T-cell (primary cell): ENCODE measurements at regions not wholly inside any gene's neighbourhood (a gene's known extent, or its start where the extent isn't known, plus 50 kb on each side); places are given as distances from the start of the nearest gene placed in this dataset.

ENCODE experiments used
- ATAC-seq, 4 experiments: fragments of 200-7000 bp in 3 of 4; fragments of 150-1000 bp in 1 of 4; cut with Tn5 transposase; replicated peaks in 1 of 4; 1 replicate in 3 of 4; 2 replicates in 1 of 4; pipeline ENCODE4 v1.10.0; 2021; ENCODE audit warnings: moderate library complexity in 3 of 4, mild to moderate bottlenecking in 2 of 4, moderate number of reproducible peaks in 1 of 4
- CTCF ChIA-PET, 2 donors: fragments of 300-600 bp; sonication (Branson Sonifier 250); formaldehyde crosslinking; loops; one replicate each; lab custom pipeline; 2022; ENCODE audit warnings: antibody characterized with exemption in 2 of 2; lab: Charles Lee
- POLR2A ChIA-PET, 2 donors: fragments of 300-600 bp; sonication (Branson Sonifier 250); formaldehyde crosslinking; loops; one replicate each; lab custom pipeline; 2022; ENCODE audit warnings: antibody characterized with exemption in 2 of 2; lab: Charles Lee
- DNase-seq, 35 experiments: peaks; one replicate each; pipeline versions ENCODE4 v3.0.0 to v3.0.0-alpha.2; 2013 to 2023
- H3K27ac ChIP-seq: one replicate; pipeline ENCODE4 v1.5.1; 2013; ENCODE audit warnings: low read length
- H3K27me3 ChIP-seq, 2 experiments: replicated peaks in 1 of 2; 1 replicate in 1 of 2; 2 replicates in 1 of 2; pipeline versions ENCODE4 v1.6.1 to v1.7.0; 2013; ENCODE audit warnings: low read length in 1 of 2, mixed read lengths in 1 of 2; ENCODE audit not compliant: control insufficient read depth in 2 of 2, insufficient read depth in 2 of 2; ENCODE audit errors: extremely low read depth in 1 of 2
- H3K36me3 ChIP-seq, 2 donors: 1 replicate in 1 of 2; 2 replicates in 1 of 2; pipeline versions ENCODE4 v1.6.1 to v1.7.0; 2013; ENCODE audit warnings: low read length in 1 of 2; ENCODE audit not compliant: control insufficient read depth in 2 of 2, insufficient read depth in 1 of 2; ENCODE audit errors: extremely low read depth in 1 of 2
- H3K4me1 ChIP-seq, 2 experiments: 1 replicate in 1 of 2; 2 replicates in 1 of 2; pipeline versions ENCODE4 v1.6.1 to v1.7.0; 2013; ENCODE audit warnings: low read length in 2 of 2, mixed read lengths in 1 of 2; ENCODE audit not compliant: insufficient read depth in 2 of 2, control insufficient read depth in 1 of 2; ENCODE audit errors: extremely low read depth in 1 of 2
- H3K4me3 ChIP-seq, 2 donors: 1 replicate in 1 of 2; 2 replicates in 1 of 2; pipeline versions ENCODE4 v1.5.1 to v1.7.0; 2013; ENCODE audit warnings: mild to moderate bottlenecking in 2 of 2, low read length in 1 of 2, moderate library complexity in 1 of 2; ENCODE audit not compliant: control insufficient read depth in 1 of 2; ENCODE audit errors: extremely low read depth in 1 of 2
- H3K9me3 ChIP-seq: 2 replicates; pipeline ENCODE4 v1.7.0; 2013
- H3K27ac Mint-ChIP-seq, 2 donors: one replicate each; pipeline ENCODE4 v1.8.0; 2020 to 2021; ENCODE audit warnings: mild to moderate bottlenecking in 2 of 2, mixed read lengths in 2 of 2
- H3K27me3 Mint-ChIP-seq, 2 donors: one replicate each; pipeline ENCODE4 v1.8.0; 2021 to 2022; ENCODE audit warnings: mixed read lengths in 2 of 2
- H3K36me3 Mint-ChIP-seq: one replicate; pipeline ENCODE4 v1.8.0; 2021; ENCODE audit warnings: mixed read lengths
- H3K4me1 Mint-ChIP-seq, 3 donors: one replicate each; pipeline ENCODE4 v1.8.0; 2020 to 2022; ENCODE audit warnings: mixed read lengths in 3 of 3, mild to moderate bottlenecking in 1 of 3
- H3K4me3 Mint-ChIP-seq, 3 donors: one replicate each; pipeline ENCODE4 v1.8.0; 2020 to 2022; ENCODE audit warnings: mild to moderate bottlenecking in 3 of 3, mixed read lengths in 3 of 3, moderate library complexity in 3 of 3
- H3K9me3 Mint-ChIP-seq, 3 donors: one replicate each; pipeline ENCODE4 v1.8.0; 2020 to 2022; ENCODE audit warnings: mixed read lengths in 3 of 3
- WGBS: methylation state at CpG from one replicate; pipeline ENCODE4 v1.1.5; 2013; ENCODE audit warnings: missing lambda C conversion rate; ENCODE audit not compliant: insufficient coverage; 5-methylcytosine and 5-hydroxymethylcytosine counted together

DNA sequence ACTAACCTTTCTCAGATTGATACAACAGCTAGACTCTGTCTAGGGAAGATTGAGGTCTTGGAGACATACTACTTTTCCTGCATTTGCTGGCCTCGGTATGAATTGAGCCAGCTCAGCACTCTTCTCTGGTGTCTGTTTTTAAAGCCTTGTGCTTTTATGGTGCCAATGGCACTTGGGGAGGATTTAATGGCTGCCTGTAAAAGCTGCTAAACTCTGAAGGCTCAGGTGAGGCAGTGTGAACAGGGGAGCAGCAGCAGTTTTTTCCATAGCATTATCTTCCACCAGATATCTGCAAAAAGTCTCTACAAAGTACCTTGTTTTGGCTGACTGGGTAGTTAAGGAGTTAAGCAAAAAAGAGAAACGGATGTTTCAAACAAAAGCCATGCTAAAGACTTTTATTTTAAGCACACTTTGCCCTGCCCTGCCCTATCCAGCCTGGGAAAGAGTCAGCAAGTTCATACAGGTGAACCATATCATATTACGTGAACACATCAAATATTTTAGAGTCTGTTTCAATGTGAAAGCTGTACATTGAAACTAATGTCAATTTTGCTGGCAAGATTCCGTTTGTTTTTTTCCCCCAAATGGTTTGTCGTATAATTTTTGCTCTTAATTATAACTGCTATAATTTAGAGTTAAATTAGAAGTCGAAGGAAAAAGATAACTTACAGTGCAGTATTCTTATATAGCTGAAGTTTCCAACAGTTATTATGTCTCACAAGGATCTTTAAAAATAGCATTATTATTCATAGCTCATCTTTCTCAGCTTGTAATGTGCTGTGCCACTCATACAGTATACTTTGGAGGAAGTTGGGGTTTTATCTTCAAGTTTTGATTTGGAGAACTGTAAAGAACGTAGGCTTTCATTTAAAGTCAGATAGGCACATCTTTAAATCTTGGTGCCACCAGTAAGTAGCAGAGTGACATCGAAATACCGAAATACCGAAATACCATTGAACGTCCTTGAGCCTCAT lies 424.1 kb upstream of the CD180 start:
- POLR2A ChIA-PET, result no interaction called here

DNA sequence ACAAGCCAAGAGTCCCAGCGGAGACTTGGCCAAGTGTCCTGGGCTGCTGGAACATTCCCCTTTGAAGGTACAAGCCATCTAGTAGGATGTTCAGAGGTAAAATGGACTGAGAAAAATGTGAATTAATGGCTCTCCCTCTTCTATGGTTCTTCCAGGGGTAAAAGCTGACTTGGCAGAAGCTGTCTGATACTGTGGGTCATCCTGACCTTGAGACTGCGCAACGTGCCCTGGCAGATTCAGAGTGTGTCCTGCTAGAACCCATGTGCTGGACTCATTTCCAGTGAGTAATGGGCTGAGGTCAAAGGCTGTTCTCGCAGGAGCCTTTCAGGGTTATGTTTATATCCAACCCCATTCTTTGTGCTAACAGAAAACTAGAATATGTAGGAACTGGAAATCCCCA lies 423.0 kb upstream of the CD180 start:
- H3K4me3 Mint-ChIP-seq, result no peak overlapping the region
- no peaks in the 10 kb centered on the region for H3K36me3 Mint-ChIP-seq

More for the DNA sequence above, 424.1 kb upstream of the CD180 start:
- Histone ChIP-seq H3K9me3 (no peaks in the 10 kb centered on the region), H3K27ac (no peak overlapping the region), H3K36me3 (no peaks in the 10 kb centered on the region), H3K27me3 (peaks cover 0 to 4% of the 10 kb centered on the region in 2 experiments), H3K4me1 (no peaks in the 10 kb centered on the region), H3K4me3 (no peak overlapping the region)
- 52% methylated on average over 7 of the region's 11 CpGs for WGBS
- H3K27ac Mint-ChIP-seq, result no peak overlapping the region
- ATAC-seq (no peak), DNase-seq (no peak)
- H3K9me3 Mint-ChIP-seq, result no peaks in the 10 kb centered on the region
- CTCF ChIA-PET, result interaction anchor here in 1 of 2 donors (0.6 kb wide), 1 partner anchor 113 kb away, joined by 3 read pairs; no protein-coding TSS in a partner anchor
- H3K4me1 Mint-ChIP-seq, result peaks cover 0 to 16% (median 0%) of the 10 kb centered on the region in 3 donors
- peaks cover 1 to 3% of the 10 kb centered on the region in 2 donors for H3K27me3 Mint-ChIP-seq
- H3K36me3 Mint-ChIP-seq, result no peaks in the 10 kb centered on the region
- H3K4me3 Mint-ChIP-seq, result no peak overlapping the region

DNA sequence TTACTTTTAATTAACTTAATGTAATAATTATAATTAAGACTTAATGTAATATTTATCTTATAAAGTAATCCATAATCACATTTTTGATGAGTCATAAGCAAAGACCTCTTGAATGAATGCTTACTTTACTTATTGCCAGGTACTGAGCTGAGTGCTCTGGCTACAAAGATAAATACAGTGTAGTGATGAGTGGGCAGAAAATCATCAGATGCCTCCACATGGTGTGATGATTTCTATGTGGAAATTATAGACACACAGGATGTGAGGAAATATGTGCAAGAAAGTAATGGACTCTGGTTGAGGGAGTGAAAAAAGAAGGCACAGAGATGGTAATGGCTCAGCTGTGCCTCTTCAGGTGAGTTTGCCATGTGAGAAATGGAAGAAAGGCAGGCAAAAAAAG lies 422.6 kb upstream of the CD180 start:
- ATAC-seq (no peak), DNase-seq (no peak)
- CTCF ChIA-PET, result no interaction called here
- Mint-ChIP-seq H3K27ac (no peak overlapping the region), H3K36me3 (no peaks in the 10 kb centered on the region), H3K27me3 (peaks cover 1 to 3% of the 10 kb centered on the region in 2 donors), H3K9me3 (no peaks in the 10 kb centered on the region), H3K4me1 (peaks cover 0 to 16% (median 0%) of the 10 kb centered on the region in 3 donors), H3K4me3 (no peak overlapping the region)
- Histone ChIP-seq H3K4me3 (no peak overlapping the region), H3K36me3 (no peaks in the 10 kb centered on the region), H3K27ac (no peak overlapping the region), H3K27me3 (peaks cover 0 to 4% of the 10 kb centered on the region in 2 experiments), H3K9me3 (no peaks in the 10 kb centered on the region), H3K4me1 (no peaks in the 10 kb centered on the region)
- POLR2A ChIA-PET, result no interaction called here

More for the DNA sequence above, 423.0 kb upstream of the CD180 start:
- no peak overlapping the region for H3K4me3 ChIP-seq
- no peak for DNase-seq
- Mint-ChIP-seq H3K27ac (no peak overlapping the region), H3K9me3 (no peaks in the 10 kb centered on the region), H3K27me3 (peaks cover 1 to 3% of the 10 kb centered on the region in 2 donors), H3K4me1 (peaks cover 0 to 16% (median 0%) of the 10 kb centered on the region in 3 donors)
- CTCF ChIA-PET, result no interaction called here
- no peaks in the 10 kb centered on the region for H3K9me3 ChIP-seq
- H3K27ac ChIP-seq, result no peak overlapping the region
- H3K27me3 ChIP-seq, result peaks cover 0 to 4% of the 10 kb centered on the region in 2 experiments
- ATAC-seq, result no peak
- no peaks in the 10 kb centered on the region for H3K4me1 ChIP-seq
- WGBS, result 100% methylated on average over 1 of the region's 4 CpGs
- no peaks in the 10 kb centered on the region for H3K36me3 ChIP-seq
- POLR2A ChIA-PET, result interaction anchor here in 1 of 2 donors (0.6 kb wide), 1 partner anchor 32 kb away, joined by 3 read pairs; no protein-coding TSS in a partner anchor

DNA sequence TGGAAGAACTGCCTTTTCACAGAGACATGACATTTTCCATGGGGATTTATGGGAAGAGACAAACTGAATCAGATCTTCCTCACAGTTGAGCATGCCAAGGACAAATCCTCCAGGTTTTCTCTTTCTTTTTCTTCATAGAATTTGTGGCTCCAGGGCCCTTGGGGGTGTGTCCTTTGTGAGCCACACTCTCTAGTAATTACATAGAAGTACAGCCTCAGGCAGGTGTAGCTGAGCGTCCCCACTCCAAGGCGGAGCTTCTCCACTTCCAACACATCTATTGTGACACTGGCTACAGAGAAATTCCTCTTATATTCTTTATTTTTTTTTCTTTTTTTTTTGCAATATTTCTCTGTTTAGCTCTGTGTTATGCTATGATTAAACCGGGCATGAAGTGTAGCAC lies 420.5 kb upstream of the CD180 start:
- Histone ChIP-seq H3K27ac (no peak overlapping the region), H3K27me3 (peaks cover 0 to 4% of the 10 kb centered on the region in 2 experiments), H3K4me3 (no peak overlapping the region), H3K4me1 (peaks cover 0 to 9% of the 10 kb centered on the region in 2 experiments), H3K9me3 (no peaks in the 10 kb centered on the region), H3K36me3 (no peaks in the 10 kb centered on the region)
- Mint-ChIP-seq H3K9me3 (no peaks in the 10 kb centered on the region), H3K4me1 (peaks cover 0 to 26% (median 11%) of the 10 kb centered on the region in 3 donors), H3K4me3 (no peak overlapping the region), H3K27me3 (peaks cover 1 to 6% of the 10 kb centered on the region in 2 donors), H3K27ac (no peak overlapping the region), H3K36me3 (no peaks in the 10 kb centered on the region)
- DNase-seq, result no peak
- CTCF ChIA-PET, result no interaction called here
- WGBS, result no CpG with 5 or more reads among the region's 3 CpGs
- ATAC-seq, result no peak
- POLR2A ChIA-PET, result no interaction called here

DNA sequence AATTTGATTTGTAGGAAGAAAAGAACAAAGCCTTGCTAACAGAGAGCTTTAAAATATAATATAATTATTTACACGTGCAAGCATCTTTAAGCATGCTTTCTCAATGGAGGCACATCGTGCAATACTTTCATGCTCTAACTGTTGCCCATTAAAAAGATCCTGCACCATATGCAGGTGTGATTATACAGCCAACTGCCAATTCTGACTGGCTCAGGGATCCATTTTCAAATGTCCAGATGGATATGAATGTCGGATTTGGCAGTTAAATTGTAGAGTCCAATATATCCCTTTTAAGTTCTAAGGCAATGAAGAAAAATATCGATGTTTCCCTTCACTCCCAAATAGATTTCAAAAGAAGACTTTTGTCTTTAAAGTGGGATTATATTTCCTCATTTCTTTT lies 416.4 kb upstream of the CD180 start:
- H3K27me3 ChIP-seq, result no peaks in the 10 kb centered on the region
- POLR2A ChIA-PET, result no interaction called here
- 38% methylated on average over 1 of the region's 4 CpGs for WGBS
- Mint-ChIP-seq H3K4me3 (no peak overlapping the region), H3K9me3 (no peaks in the 10 kb centered on the region), H3K27ac (no peak overlapping the region), H3K27me3 (peaks cover 0 to 16% of the 10 kb centered on the region in 2 donors), H3K36me3 (peaks cover 3% of the 10 kb centered on the region), H3K4me1 (peaks cover 0 to 14% (median 12%) of the 10 kb centered on the region in 3 donors)
- no peak overlapping the region for H3K27ac ChIP-seq
- peaks cover 0 to 9% of the 10 kb centered on the region in 2 experiments for H3K4me1 ChIP-seq
- CTCF ChIA-PET, result interaction anchor here (0.5 to 0.6 kb wide), 3 partner anchors 102 to 633 kb away, joined by 4 to 8 read pairs (median 4); no protein-coding TSS in a partner anchor
- no peaks in the 10 kb centered on the region for H3K9me3 ChIP-seq
- H3K4me3 ChIP-seq, result no peak overlapping the region
- H3K36me3 ChIP-seq, result no peaks in the 10 kb centered on the region
- DNase-seq, result no peak
- no peak for ATAC-seq

DNA sequence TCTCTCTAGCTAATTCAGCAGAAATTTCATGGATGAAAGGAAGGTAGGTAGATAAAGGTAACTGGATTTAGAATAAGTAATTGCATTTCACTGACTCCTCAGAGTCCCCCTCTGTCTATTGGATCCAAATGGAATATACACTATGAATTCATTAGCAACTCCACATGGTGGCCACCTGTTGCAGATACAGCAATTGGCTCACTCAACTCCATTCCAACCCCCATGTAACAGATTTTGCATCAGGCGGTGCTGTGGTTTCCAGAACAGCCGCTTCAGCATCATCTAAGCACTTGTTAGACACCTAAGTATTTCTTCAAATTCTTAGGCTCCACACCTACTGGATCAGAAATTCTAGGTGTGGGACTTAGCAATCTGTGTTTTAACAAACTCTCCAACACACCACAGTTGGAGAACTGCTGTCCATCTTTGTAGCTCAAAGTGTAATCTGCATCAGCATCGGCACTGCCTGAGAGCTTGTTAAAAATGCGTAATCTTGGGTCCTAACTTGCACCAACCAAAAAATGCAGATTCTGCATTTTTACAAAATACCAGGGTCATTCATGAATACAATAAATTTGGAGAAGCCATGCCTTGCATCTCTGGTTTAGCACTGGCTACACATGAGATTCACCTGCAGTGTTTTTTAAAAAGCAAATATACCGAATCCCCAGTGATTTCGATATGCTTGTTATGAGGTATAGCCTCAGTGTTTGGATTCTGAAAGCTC lies 413.8 kb upstream of the CD180 start:
- Mint-ChIP-seq H3K4me1 (peaks cover 0 to 14% (median 12%) of the 10 kb centered on the region in 3 donors), H3K4me3 (no peak overlapping the region), H3K36me3 (peaks cover 3% of the 10 kb centered on the region), H3K27ac (no peak overlapping the region), H3K9me3 (peaks cover 0 to 4% (median 0%) of the 10 kb centered on the region in 3 donors), H3K27me3 (peaks cover 3 to 30% of the 10 kb centered on the region in 2 donors)
- no peak overlapping the region for H3K27ac ChIP-seq
- CTCF ChIA-PET, result interaction anchor here in 1 of 2 donors (0.6 kb wide), 1 partner anchor 1725 kb away, joined by 3 read pairs; no protein-coding TSS in a partner anchor
- no peak for DNase-seq
- peaks cover 0 to 9% of the 10 kb centered on the region in 2 experiments for H3K4me1 ChIP-seq
- H3K27me3 ChIP-seq, result no peaks in the 10 kb centered on the region
- no peak for ATAC-seq
- no peaks in the 10 kb centered on the region for H3K9me3 ChIP-seq
- H3K36me3 ChIP-seq, result no peaks in the 10 kb centered on the region
- WGBS, result 100% methylated on average over 1 of the region's 6 CpGs
- POLR2A ChIA-PET, result interaction anchor here in 1 of 2 donors (0.6 kb wide), 1 partner anchor 17 kb away, joined by 3 read pairs; no protein-coding TSS in a partner anchor
- no peak overlapping the region for H3K4me3 ChIP-seq
